Upper lobe of left lung (tissue), 6 donors: ENCODE measurements at regions not wholly inside any gene's neighbourhood (a gene's known extent, or its start where the extent isn't known, plus 50 kb on each side); places are given as distances from the start of the nearest gene placed in this dataset.
"Not testable (repeated sequence)": the region's sequence is repeated elsewhere in the genome, so short reads cannot be mapped to it uniquely, and the experiment has no call there.

Experiments
- ATAC-seq, 2 donors: fragments of 200-7000 bp; cut with Tn5 transposase; one replicate each; pipeline ENCODE4 v1.9.1; 2022; ENCODE audit warnings: mild to moderate bottlenecking in 2 of 2, moderate library complexity in 2 of 2; ENCODE audit not compliant: low FRiP score in 2 of 2
- DNase-seq, 2 donors: peaks; one replicate each; pipeline ENCODE4 v3.0.0-alpha.2; 2019 to 2020
- H3K27ac ChIP-seq, 4 donors: fragments of 200-600 bp; sonication (generic); one replicate each; pipeline ENCODE4 v1.5.1; 2016 to 2019
- H3K27me3 ChIP-seq, 4 donors: fragments of 200-600 bp; sonication (generic); one replicate each; pipeline ENCODE4 v1.5.1; 2017 to 2019
- H3K36me3 ChIP-seq, 4 donors: fragments of 200-600 bp; sonication (generic); one replicate each; pipeline ENCODE4 v1.5.1; 2016 to 2019
- H3K4me1 ChIP-seq, 4 donors: fragments of 200-600 bp; sonication (generic); one replicate each; pipeline ENCODE4 v1.5.1; 2018 to 2019
- H3K4me3 ChIP-seq, 4 donors: fragments of 200-600 bp; sonication (generic); one replicate each; pipeline ENCODE4 v1.5.1; 2017 to 2019; ENCODE audit warnings: mild to moderate bottlenecking in 2 of 4, moderate library complexity in 1 of 4
- H3K9me3 ChIP-seq, 4 donors: fragments of 200-600 bp; sonication (generic); one replicate each; pipeline ENCODE4 v1.5.1; 2018 to 2019
- CTCF ChIP-seq, 6 experiments: fragments of 450-650 bp in 4 of 6; fragments of 200-600 bp in 2 of 6; sonication (generic) in 2 of 6; IDR thresholded peaks; one replicate each; pipeline ENCODE4 v1.5.1; 2016 to 2019; ENCODE audit warnings: antibody characterized with exemption in 6 of 6
- EP300 ChIP-seq, 4 donors: sonication (generic); formaldehyde crosslinking; IDR thresholded peaks; one replicate each; pipeline ENCODE4 v1.5.1; 2017; ENCODE audit warnings: antibody characterized with exemption in 4 of 4, control low read depth in 2 of 4
- POLR2A ChIP-seq, 4 donors: fragments of 450-650 bp; IDR thresholded peaks; one replicate each; pipeline ENCODE4 v1.5.1; 2016 to 2017; ENCODE audit warnings: antibody characterized with exemption in 4 of 4, mild to moderate bottlenecking in 2 of 4
- POLR2AphosphoS5 ChIP-seq, 2 donors: sonication (generic); formaldehyde crosslinking; IDR thresholded peaks; one replicate each; pipeline ENCODE4 v1.5.1; 2017; ENCODE audit warnings: antibody characterized with exemption in 2 of 2
- WGBS, 2 donors: methylation state at CpG; one replicate each; pipeline ENCODE4 v1.1.5; 2017 to 2018; 5-methylcytosine and 5-hydroxymethylcytosine counted together
- donor health status: DM: no; HTN: no; CAD: no; lungs with moderate emphysema.
- donor health status: DM: no; HTN: yes; CAD: no; lungs with severe emphysema.

GRCh38 chr2:65602603-65603235 is 170.3 kb upstream of the SPRED2 start:
- WGBS, 2 donors = 85 to 89% methylated on average over 4 of the region's 4 CpGs
- TF ChIP-seq POLR2AphosphoS5 (IDR thresholded peaks at IDR 0.05) (no peak), CTCF (IDR thresholded peaks at IDR 0.05) (no peak), EP300 (IDR thresholded peaks at IDR 0.05) (no peak), POLR2A (IDR thresholded peaks at IDR 0.05) (no peak)
- DNase-seq = no peak
- no peaks in the 10 kb centered on the region for H3K9me3 ChIP-seq
- H3K4me3 ChIP-seq = no peak overlapping the region
- H3K27ac ChIP-seq = no peak overlapping the region
- no peaks in the 10 kb centered on the region for H3K27me3 ChIP-seq
- no peak for ATAC-seq
- no peaks in the 10 kb centered on the region for H3K4me1 ChIP-seq
- H3K36me3 ChIP-seq = no peaks in the 10 kb centered on the region

- H3K27ac ChIP-seq, H3K36me3 ChIP-seq, H3K4me3 ChIP-seq, H3K9me3 ChIP-seq, H3K4me1 ChIP-seq, H3K27me3 ChIP-seq, ATAC-seq: not testable (repeated sequence)
- 83 to 100% methylated on average over 1 to 8 of the region's 33 CpGs for WGBS, 2 donors
- peak in 1 of 2 donors; percentile 60 for DNase-seq
Observed at GRCh38 chr2:65600871-65601270, 168.5 kb upstream of the SPRED2 start.

- not testable (repeated sequence) for H3K4me3 ChIP-seq, H3K27ac ChIP-seq, H3K4me1 ChIP-seq, H3K9me3 ChIP-seq, H3K27me3 ChIP-seq, H3K36me3 ChIP-seq, ATAC-seq
- peak in 1 of 2 donors; percentile 63 for DNase-seq
- no CpG with 5 or more reads among the region's 26 CpGs for WGBS, 2 donors
Observed at GRCh38 chr2:65600351-65600750, 168.0 kb upstream of the SPRED2 start.

GRCh38 chr2:65599693-65600092 is 167.3 kb upstream of the SPRED2 start:
- Histone ChIP-seq H3K4me1 (no peaks in the 10 kb centered on the region), H3K4me3 (no peak overlapping the region), H3K9me3 (no peaks in the 10 kb centered on the region), H3K36me3 (no peaks in the 10 kb centered on the region), H3K27me3 (no peaks in the 10 kb centered on the region), H3K27ac (no peak overlapping the region)
- no peak for ATAC-seq
- 77 to 81% methylated on average over 6 of the region's 6 CpGs for WGBS, 2 donors
- DNase-seq = no peak
- TF ChIP-seq CTCF (IDR thresholded peaks at IDR 0.05) (no peak), POLR2A (IDR thresholded peaks at IDR 0.05) (no peak), EP300 (IDR thresholded peaks at IDR 0.05) (no peak), POLR2AphosphoS5 (IDR thresholded peaks at IDR 0.05) (no peak)

- Histone ChIP-seq H3K36me3 (no peaks in the 10 kb centered on the region), H3K27me3 (no peaks in the 10 kb centered on the region), H3K4me3 (no peak overlapping the region), H3K9me3 (no peaks in the 10 kb centered on the region), H3K4me1 (no peaks in the 10 kb centered on the region), H3K27ac (no peak overlapping the region)
- no peak for TF ChIP-seq CTCF (IDR thresholded peaks at IDR 0.05)
- 62% methylated on average over 1 of the region's 1 CpG for WGBS, 2 donors
- DNase-seq (no peak), ATAC-seq (no peak)
Observed at GRCh38 chr2:65598996-65599395, 166.6 kb upstream of the SPRED2 start.

- no peak for ATAC-seq
- TF ChIP-seq POLR2A (IDR thresholded peaks at IDR 0.05) (no peak), POLR2AphosphoS5 (IDR thresholded peaks at IDR 0.05) (no peak), EP300 (IDR thresholded peaks at IDR 0.05) (no peak), CTCF (IDR thresholded peaks at IDR 0.05) (no peak)
- Histone ChIP-seq H3K4me1 (no peaks in the 10 kb centered on the region), H3K4me3 (no peak overlapping the region), H3K36me3 (no peaks in the 10 kb centered on the region), H3K27ac (peak overlapping the region in 1 of 4 donors; percentile 53), H3K9me3 (no peaks in the 10 kb centered on the region), H3K27me3 (no peaks in the 10 kb centered on the region)
- DNase-seq = no peak
- WGBS, 2 donors = 82 to 84% methylated on average over 4 of the region's 4 CpGs
Observed at GRCh38 chr2:65598264-65598663, 165.9 kb upstream of the SPRED2 start.
